ENCODE measurements at regions not wholly inside any gene's neighbourhood (a gene's known extent, or its start where the extent isn't known, plus 50 kb on each side); places are given as distances from the start of the nearest gene placed in this dataset.
"Not testable (repeated sequence)": the region's sequence is repeated elsewhere in the genome, so short reads cannot be mapped to it uniquely, and the experiment has no call there.

DNA sequence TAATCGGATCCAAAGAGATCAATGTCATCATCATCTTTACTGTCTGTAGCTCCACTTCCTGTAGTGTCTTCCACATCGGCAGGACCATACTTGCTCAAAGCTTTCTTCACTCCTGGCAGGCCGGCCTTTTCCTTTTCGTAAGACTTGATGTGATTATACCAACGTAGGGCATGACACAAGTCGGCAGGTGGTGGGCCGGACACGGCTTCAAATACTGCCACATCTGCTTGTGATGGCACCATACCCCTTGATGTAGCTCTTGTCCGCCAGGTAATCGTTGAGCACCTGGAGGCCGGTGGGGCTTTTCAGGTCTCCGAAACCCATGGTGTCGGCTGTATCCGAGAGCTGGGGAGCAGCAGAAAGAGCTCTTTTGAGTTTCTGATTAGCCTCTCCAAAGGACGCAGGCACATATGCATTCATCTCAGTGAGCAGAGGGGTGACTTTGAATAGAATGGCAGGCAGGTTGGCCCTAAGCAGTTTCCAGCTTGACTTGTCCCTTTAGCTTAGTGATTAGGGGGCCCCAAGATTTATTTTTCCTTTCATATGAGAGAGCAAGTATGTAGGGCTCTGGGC, 106.0 kb upstream of the PODXL start:
- not testable (repeated sequence) for DNase-seq

DNA sequence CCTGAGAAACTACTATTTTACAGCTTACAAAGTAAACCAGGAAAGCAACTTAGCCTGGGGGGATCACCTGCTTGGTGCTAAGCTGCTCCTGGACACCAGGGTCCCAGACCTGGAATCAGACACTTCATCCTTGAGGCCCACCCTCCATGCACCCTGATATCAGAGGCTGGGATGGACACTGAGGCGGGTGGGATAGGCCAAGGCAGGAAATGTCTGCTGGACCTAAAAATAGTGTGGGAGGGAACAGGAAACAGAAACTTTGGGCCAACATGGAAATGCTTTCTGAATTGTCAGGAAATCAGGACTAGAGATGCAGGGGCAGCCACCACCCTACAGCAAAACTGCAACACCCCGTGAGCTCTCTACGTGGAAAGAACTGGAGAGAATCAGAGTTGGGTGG, 101.5 kb upstream of the PODXL start:
- no peak for DNase-seq

DNA sequence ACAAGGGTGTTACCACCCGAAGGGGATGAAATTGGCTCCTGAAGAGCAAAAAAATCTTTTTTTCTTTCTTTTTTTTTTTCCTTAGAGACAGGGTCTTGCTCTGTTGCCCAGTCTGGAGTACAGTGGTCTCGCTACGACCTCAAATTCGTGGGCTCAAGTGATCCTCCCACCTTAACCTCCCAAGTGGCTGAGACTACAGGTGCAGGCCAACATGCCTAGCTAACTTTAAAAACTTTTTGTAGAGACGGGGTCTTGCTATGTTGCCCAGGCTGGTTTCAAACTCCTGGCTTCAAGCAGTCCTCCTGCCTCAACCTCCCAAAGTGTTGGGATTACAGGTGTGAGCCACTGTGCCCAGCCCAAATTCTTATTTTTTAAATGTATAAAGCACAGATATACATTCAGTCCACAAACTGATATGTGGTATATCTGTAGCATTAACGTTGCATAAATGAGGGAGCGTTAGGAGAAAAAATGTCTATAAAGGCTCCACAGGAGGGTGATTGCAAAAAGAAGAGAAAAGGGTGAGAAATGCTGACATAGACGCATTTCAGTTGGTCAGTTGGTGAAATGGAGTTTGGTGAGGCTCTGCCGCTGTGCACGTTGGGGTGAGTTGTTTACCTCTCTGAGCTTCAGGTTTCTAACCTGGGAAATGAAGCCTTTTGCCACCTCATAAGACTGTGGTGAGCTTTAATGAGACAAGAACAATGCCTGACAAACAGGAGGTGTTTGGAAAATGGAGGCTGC, 100.7 kb upstream of the PODXL start:
- DNase-seq = no peak

DNA sequence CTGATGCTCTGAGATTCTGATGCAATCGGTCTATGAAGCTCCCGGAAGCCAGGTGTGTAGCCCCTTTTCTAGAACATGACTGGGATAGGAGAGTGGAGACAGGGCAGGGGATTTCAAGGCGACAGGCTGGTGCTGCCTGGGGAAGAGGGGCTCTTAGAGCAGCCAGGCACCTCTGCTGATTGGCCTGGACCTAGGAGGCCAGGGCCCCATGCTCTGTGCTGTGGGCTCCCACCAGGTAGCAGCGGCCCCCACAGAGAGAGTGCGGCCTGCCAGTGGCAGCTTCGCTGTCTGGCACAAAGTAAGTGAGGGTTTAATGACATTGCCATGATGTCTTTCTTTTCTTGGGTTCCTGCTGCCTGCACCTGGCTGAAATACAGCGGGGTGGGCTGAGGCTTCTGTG, 99.4 kb upstream of the PODXL start:
- DNase-seq = no peak

DNA sequence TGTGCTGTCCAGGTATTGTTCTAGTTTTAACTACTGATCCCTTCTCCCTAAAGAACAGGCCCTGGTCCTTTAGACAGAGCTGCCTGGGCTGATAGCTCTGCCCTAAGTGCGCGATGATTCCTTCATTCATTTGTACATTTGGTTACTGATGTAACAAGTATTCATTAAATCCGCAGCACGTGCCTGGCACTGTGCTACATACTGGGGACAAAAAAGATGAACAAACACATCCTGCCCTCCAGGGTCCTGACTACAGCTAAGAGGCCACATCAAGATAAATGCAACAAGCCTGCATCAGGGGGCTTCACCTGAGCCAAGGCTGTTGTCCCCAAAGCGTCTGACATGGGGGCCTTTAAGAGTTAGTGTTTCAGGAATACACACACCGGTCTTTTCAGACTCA, 99.0 kb upstream of the PODXL start:
- no peak for DNase-seq

DNA sequence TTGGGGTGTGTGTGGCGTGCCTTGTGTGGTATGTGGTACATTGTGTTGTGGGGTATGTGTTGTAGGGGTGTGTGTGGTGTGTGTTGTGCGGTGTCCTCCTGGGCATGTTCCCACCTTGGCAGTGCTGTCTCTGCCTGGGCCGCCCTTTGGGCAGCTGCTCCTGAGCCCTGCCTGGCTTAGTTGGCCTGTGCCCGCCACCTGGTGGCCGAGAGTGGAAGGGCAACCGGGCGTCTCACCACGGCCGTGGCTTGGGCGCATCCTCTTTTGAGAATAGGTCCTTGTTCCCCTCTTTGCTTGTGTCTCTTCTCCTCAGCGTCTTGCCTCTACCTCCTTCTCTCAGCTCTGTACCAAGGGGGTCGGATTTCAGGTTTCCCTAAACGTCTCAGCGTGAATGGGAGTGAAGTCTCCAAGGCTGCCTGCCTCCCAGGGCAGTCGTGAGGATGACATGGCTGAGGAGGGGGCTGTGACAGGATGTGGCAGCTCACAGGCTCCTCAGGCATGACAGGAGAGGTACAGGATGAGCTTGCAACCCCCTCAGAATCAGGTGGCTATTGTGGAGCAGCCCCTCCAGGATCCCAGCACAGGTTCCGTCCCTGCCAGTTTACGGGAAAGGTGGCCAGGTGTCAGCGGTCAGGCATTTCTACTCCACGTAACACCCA, 98.4 kb upstream of the PODXL start:
- peak; percentile 88 to 91 for DNase-seq

DNA sequence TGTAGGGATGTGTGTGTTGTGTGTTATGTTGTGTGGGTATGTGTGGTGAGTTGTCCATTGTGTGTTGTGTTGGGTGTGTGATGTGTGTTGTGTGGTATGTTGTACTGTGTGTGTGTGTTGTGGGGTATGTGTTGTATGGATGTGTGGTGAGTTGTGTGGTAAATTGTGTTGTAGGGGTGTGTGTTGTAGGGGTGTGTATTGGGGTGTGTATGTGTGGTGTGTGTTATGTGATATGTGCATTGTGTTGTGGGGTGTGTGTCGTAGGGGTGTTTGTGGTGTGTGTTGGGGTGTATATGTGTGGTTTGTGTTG, 97.8 kb upstream of the PODXL start:
- DNase-seq = no peak

DNA sequence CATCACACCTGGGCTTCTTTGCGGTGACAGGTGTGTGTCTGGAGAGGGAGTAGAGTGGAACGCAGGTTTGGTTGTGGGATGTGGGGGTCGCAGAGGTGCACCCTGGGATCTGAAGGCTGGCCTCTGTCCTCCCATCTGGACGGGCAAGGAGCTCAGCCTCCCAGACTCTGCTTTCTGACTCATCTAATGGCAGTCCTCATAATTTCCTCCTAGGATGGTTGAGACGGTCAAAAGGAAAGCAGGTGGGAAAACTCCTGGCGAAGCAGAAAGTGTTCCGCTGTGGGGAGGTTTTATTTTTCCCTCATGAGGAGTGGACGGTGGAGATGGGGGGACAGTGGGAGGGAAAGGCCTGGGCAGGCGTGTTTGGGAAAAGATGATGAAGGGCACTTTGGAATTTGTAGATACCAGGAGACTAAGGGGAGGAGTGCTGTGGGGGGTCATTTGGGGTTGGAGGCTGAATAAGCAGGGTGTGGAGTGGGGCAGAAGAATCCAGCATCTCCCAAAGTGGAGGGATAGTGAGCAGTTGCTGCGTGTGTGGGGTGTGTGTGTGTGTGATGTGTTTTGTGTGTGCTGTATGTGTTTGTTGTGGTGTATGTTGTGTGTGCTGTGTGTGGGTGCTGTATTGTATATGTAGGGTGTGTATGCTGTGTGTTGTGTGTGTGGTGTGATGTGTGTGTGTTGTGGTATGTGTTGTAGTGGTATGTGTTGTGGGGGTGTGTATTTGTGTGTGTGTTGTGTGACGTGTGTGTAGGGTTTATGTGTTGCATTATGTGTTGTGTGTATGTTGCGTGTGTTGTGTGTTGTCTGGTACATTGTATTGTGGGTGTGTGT, 97.2 kb upstream of the PODXL start:
- no peak for DNase-seq

DNA sequence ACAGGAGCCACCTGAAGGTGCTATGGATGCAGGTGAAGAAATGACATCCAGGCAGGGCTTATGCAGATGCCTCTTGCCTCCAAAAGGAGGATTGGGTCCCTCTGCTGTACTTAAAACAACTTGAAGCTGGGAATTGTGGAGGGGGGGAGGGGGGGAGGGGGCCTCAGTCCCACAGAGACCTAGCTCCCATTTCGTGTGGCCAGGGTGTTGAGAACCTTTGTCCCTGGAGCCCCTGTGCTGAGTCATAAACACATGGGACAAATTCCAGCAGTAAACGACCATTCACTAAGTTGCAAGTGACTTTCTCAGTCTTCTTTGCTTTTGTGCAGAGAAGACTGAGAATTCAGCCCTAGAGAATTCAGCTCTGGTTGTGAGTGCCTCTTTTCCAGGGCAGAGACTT, 96.5 kb upstream of the PODXL start:
- DNase-seq = no peak

DNA sequence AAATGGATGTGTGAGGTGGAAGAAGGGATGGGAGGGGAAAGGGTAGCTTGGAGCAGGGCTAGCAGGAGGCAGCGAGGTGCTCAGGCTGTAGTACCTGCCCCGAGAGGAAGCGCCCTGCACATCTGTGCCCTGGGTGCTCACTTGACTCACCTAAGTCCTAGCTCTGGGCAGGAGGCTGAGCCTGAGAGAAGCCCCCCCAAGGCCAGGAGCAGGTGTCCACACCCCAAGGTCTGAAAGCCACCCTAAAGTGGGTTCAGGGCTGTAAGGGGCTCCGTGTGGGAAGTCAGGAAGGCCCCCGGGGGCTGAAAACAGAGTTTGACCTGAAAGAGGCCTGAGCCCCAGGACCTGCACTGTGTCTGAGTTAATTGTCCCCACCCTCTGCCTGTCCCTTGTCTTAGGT, 95.8 kb upstream of the PODXL start:
- no peak for DNase-seq

DNA sequence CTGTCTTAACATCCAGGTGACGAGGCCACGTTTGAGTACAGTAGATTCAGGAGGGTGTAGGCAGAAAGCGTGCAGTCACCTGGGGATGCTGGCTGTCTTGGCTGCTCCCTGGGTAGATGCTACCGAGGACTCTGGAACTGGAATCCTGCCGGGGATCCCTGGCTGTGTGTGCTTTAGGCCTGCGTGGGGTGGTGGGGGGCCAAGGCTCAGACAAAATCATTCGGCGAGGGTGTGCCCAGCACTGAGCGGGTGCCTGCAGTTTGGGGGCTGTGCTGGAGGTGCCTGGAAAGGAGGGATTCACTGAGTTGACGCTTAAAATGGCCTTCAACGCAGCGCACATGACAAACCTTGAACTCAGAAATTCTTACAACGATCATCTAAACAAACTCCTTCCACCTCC, 93.5 kb upstream of the PODXL start:
- no peak for DNase-seq

DNA sequence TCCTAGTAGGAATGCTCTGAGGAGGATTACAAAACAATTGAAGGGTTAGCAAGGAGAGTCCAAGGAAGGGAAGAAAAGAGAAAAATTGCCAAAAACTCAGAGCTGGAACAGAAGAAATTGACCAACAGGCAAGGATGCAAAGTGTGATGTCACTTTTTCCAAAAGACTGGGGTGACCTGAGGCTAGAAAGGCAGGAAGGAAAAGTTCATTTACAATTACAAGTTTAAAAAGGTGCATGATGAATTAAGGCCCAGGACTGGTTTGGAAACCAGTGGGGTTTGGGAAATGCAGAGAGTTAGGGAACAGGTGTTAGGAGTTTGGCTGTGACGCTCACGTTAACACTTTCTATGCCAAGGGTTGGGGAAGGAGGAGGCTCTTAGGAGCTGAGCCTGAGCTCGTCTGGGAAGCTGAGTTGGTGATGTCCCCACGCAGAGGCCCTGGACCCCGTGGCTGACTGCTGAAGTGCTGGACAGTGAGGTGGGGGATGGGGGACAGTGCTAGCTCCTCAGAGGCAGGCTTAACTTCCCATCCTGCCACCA, 92.6 kb upstream of the PODXL start:
- no peak for DNase-seq

DNA sequence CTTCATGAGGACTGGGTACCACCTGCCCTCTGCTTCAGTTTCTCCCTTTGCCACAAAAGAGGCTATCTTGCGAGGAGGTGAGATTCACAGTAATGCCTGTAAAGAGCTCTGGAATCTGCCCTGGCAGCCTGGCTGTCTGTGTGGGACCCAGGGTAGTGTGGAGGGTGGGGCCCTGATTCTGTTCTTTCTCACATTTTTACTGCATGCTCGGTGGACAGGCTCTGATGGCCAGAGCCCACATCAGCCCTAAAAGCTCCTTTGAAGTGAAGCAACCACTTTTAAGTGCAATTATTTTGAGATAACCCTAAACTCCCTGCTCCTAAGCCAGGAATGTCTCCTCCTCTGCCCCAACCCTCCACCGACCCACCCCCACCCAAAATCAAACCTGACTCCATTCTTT, 92.1 kb upstream of the PODXL start:
- no peak for DNase-seq

DNA sequence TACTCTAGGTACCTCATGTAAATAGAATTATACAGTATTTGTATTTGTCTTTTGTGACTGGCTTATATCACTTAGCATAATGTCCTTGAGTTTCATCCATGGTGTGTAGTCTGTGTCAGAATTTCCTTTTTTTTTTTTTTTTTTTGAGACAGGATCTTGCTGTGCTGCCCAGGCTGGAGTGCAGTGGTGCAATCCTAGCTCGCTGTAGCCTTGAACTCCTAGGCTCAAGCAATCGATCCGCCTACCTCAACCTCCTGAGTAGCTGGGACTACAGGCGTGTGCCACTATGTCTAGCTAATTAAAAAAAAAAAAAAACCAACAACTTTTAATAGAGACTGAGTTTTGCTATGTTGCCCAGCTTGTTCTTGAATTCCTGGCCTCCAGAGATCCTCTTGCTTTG, 89.8 kb upstream of the PODXL start:
- DNase-seq = no peak

DNA sequence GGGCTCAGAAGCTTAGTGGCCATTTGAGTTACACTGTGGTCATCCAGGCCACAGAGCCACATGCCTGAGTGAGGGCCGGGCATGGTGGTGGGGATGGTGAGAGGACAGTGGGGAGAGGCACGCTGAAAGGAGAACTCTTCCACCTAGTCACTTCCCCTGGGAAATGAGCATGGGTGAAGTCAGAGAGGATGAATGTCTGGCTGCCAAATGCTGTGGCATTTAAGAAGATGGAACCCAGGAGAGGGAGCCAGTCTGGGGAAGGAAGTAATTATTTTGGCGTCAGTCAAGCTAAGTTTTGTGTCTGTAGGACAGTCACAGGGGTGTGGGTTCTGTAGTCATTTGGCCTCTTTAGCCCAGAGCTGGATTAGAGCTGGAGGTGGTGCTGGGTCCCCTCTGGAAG, 86.0 kb upstream of the PODXL start:
- no peak for DNase-seq

DNA sequence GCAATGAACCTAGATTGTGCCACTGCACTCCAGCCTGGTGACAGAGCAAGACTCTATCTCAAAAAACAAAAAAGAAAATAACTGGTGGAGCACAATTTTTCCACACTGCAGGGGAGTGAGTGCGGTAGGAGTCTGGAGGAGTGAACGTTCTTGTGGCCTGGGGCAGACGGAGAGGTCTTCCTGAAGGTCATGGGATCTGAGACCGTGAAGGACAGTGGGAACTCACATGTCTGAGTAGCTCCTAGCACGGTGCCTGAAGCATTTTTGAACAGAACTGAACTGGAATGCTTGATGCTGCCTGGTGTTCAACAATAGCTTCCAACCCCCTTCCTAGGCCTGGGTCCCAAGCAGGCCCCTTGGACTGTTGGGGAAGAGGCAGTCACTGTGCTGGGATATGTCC, 84.3 kb upstream of the PODXL start:
- DNase-seq = no peak

DNA sequence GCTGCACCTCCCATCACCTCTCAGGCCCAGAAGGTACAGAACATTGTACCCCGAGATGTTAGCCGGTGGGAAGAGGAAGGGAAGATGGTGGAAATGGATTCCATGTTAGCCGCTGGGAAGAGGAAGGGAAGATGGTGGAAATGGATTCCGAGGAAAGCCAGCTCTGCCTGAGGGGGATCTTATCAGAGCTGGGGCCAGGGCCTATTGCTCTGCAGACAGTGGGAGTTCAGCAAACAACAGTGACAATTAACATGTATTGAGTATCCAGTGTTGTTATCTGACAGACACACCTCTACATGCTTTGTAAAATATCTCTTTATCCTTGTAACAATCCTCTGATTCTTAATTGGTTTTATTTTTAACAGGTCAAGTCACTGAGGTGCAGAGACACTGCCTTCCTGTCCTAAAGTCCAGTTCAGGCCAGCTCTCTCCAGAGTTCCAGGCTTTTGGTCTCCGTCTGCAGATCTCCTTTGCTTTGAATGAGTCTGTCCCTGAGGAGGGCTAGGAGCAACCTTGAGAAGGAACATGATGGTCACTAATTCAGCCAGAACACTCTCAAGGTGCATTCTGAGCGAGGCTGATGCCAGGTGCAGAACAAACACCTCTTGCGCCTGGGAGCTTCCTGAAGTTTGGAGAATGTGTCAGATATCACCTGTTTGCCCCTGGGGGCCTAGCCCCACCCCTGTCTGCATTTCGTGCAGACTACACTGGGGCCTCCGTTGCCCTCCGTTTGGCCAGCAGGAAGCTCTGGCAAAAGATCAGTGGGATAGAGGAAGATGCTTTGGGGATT, 82.4 kb upstream of the PODXL start:
- DNase-seq = no peak

DNA sequence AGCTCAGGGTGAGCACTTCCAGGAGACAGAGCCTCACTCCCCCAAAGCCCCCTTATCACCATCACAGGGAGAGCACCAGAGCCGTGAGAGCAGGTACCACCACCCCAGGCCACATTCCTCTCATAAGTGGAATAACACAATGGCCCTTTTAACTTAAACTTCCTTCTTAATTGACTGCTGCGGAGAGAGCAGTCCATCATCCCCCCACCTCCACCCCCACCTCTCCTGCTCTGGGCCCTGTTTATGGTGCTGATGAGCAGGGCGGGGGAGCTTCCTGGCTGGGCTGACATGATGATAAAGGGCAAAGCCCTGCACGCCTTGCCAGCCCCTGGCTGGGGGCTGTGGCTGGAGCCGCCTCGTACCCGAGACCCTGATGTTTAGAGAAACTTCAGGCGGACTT, 81.4 kb upstream of the PODXL start:
- DNase-seq = no peak

DNA sequence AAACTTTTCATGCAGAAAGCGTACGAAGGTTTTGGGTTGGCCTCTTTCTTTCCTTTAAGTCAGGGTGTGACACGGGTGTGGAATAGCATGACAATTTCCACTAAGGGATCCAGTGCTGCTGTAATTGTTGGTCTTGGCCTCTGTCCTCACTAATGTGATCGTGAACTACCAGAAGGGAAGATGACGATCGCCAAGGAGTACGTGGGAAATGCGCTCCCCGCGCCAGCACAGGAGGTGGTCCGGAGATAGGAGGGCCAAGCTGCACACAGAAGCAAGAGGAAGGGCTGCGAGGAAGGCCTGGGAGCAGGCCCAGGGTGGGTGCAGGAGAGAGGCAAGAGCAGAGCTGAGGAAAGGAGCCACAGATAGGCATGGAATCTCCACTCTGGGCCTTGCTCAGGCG, 79.7 kb upstream of the PODXL start:
- no peak for DNase-seq

DNA sequence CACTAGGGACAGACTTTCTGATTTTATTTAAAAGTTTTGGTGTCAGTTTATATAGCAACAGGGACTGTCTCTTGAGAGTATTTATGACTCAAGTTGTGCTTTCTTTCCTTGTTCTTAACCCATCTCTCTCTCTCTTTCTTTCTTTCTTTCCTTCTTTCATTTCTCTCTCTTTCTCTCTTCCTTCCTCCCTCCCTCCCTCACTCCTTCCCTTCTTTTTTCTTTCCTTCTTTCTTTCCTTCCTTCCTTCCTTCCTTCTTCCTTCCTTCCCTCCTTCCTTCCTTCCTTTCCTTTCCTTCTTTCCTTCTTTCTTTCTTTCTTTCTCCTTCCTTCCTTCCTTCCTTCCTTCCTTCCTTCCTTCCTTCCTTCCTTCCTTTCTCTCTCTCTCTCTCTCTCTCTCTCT, 77.8 kb upstream of the PODXL start:
- not testable (repeated sequence) for DNase-seq

DNA sequence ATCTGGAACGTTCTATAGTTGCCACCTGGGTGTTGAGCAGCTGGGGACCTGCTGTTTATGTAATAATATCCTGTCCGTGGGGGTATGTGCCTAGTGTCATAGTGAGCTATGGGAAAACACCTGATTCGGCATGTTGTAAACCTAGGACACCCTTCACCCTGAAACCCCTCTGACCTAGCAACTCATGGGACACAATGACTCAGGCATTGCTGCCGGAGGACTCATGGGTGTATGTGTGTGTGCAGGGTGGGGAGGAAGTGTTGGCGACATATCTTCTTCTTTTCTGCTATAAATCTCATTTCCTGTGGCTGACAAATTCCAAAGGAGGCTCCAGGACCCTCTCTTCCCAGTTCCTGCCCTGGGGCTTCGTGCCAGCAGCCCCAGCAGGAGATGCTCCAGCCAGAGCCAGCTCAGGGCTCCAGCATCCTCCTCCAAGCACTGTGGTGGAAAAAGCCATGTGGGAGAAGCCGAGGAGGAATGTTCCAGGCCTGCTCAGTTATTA, 77.0 kb upstream of the PODXL start:
- no peak for DNase-seq

DNA sequence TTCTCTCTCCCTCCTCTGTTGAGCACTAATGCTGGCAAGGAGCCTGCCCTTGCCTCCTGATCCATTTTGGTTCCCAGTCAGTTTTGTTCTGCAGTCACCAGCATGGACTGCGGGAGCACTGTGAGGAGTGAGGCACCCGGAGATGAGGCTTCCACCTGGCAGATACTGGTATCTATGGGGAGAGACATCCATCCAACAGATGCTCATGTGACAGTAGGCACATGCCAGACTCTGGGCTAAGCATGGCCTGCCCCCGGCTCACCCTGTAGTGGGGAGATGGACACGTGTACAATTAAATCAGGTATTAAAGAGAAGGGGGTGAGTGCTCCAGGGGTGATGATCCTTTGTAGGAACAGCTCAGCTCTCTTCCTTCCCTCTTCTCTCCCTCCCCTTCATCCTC, 74.0 kb upstream of the PODXL start:
- no peak for DNase-seq
